HepG2 (cell line): ENCODE measurements at regions not wholly inside any gene's neighbourhood (a gene's known extent, or its start where the extent isn't known, plus 50 kb on each side); places are given as distances from the start of the nearest gene placed in this dataset.

Source experiments
- ATAC-seq: fragments of 200-7000 bp; cut with Tn5 transposase; 3 replicates; pipeline ENCODE4 v1.9.1; 2020; ENCODE audit warnings: mild to moderate bottlenecking, moderate library complexity
- BruUV-seq: library from RNA; stranded (reverse); fragments of 400-500 nt; replicated peaks from 2 replicates; lab custom pipeline; 2021; lab: Mats Ljungman, UMichigan
- CTCF ChIA-PET: fragments of 300-600 bp; formaldehyde crosslinking; extraction: SDS; loops from one replicate; lab custom pipeline; 2021; ENCODE audit warnings: low total read pairs, inconsistent platforms, low intra/inter-chr PET ratio; lab: Yijun Ruan, JAX
- POLR2A ChIA-PET: fragments of 350-600 bp; sonication (Branson Sonifier 250); formaldehyde crosslinking; loops from one replicate; lab custom pipeline; 2020; ENCODE audit warnings: antibody characterized with exemption, inconsistent platforms; lab: Yijun Ruan, JAX
- DNase-seq: peaks from one replicate; pipeline ENCODE4 v3.0.0-alpha.2; 2015; ENCODE audit warnings: low spot score
- FAIRE-seq: peaks from 3 replicates; lab custom pipeline; 2011; peaks lifted over from hg19 to GRCh38; lab: Jason Lieb, UNC
- H2AFZ ChIP-seq: one replicate; pipeline ENCODE4 v1.6.1; 2011; ENCODE audit warnings: low read length, inconsistent platforms
- H3K27ac ChIP-seq: fragments of 300-600 bp; 3 replicates; pipeline ENCODE4 v1.8.0; 2011; ENCODE audit warnings: mixed run types, mild to moderate bottlenecking, mixed read lengths, low read length, inconsistent platforms; ENCODE audit not compliant: insufficient read depth; ENCODE audit errors: extremely low read length
- H3K27me3 ChIP-seq, 2 experiments: fragments of 200-600 bp in 1 of 2; 2 replicates in 1 of 2; 3 replicates in 1 of 2; pipeline versions ENCODE4 v1.6.0 to v1.8.0; 2011; ENCODE audit warnings: low read length in 2 of 2, mild to moderate bottlenecking in 2 of 2, moderate library complexity in 2 of 2, inconsistent platforms in 1 of 2; ENCODE audit not compliant: insufficient read depth in 2 of 2, control insufficient read depth in 1 of 2
- H3K36me3 ChIP-seq, 2 experiments: fragments of 200-600 bp in 1 of 2; replicated peaks in 1 of 2; 2 replicates in 1 of 2; 3 replicates in 1 of 2; pipeline versions ENCODE4 v1.5.1 to v1.8.0; 2011; ENCODE audit warnings: low read length in 2 of 2, inconsistent platforms in 1 of 2; ENCODE audit not compliant: insufficient read depth in 2 of 2, control insufficient read depth in 1 of 2
- H3K4me1 ChIP-seq: 2 replicates; pipeline ENCODE4 v1.5.1; 2012; ENCODE audit warnings: low read length, inconsistent platforms; ENCODE audit not compliant: insufficient read depth
- H3K4me2 ChIP-seq: 2 replicates; pipeline ENCODE4 v1.6.0; 2011; ENCODE audit warnings: low read depth, low read length, inconsistent platforms
- H3K4me3 ChIP-seq, 3 experiments: fragments of 200-600 bp in 1 of 3; sonication (generic), shearing (Covaris generic) in 1 of 3; replicated peaks in 1 of 3; 2 replicates each; pipeline ENCODE4 v1.5.1; 2011 to 2016; ENCODE audit warnings: low read length in 3 of 3, inconsistent platforms in 2 of 3, low read depth in 2 of 3, mild to moderate bottlenecking in 2 of 3, control low read depth in 1 of 3, mixed read lengths in 1 of 3; ENCODE audit not compliant: insufficient read depth in 1 of 3
- H3K79me2 ChIP-seq: one replicate; pipeline ENCODE4 v1.6.1; 2011; ENCODE audit warnings: low read length, inconsistent platforms; ENCODE audit not compliant: insufficient read depth
- H3K9ac ChIP-seq: 2 replicates; pipeline ENCODE4 v1.6.0; 2011; ENCODE audit warnings: mild to moderate bottlenecking, low read depth, low read length, inconsistent platforms; ENCODE audit not compliant: insufficient read depth
- H3K9me3 ChIP-seq: 2 replicates; pipeline ENCODE4 v1.5.1; 2012; ENCODE audit warnings: mild to moderate bottlenecking, low read length
- H4K20me1 ChIP-seq: 2 replicates; pipeline ENCODE4 v1.6.0; 2011; ENCODE audit warnings: inconsistent platforms, mild to moderate bottlenecking, low read length, moderate library complexity; ENCODE audit not compliant: insufficient read depth
- AGO2 ChIP-seq: fragments of 200-400 bp; formaldehyde crosslinking; optimal IDR thresholded peaks from 2 replicates; pipeline ENCODE3; 2017; ENCODE audit warnings: mild to moderate bottlenecking, low read depth, low read length, moderate library complexity
- HOXA3 ChIP-seq: sonication (generic); formaldehyde crosslinking; IDR thresholded peaks from 2 replicates; pipeline ENCODE4 v1.5.0; 2020; ENCODE audit warnings: missing genetic modification reagents
- MED13 ChIP-seq: sonication (generic); formaldehyde crosslinking; IDR thresholded peaks from 2 replicates; pipeline ENCODE4 v1.5.0; 2020; ENCODE audit warnings: missing genetic modification reagents
- NFYB ChIP-seq: sonication (generic); formaldehyde crosslinking; IDR thresholded peaks from 2 replicates; pipeline ENCODE4 v1.4.0; 2020; ENCODE audit warnings: missing genetic modification reagents
- ONECUT2 ChIP-seq: sonication (generic); formaldehyde crosslinking; IDR thresholded peaks from 2 replicates; pipeline ENCODE4 v1.4.0; 2020; ENCODE audit warnings: missing genetic modification reagents
- WIZ ChIP-seq: sonication (generic); formaldehyde crosslinking; IDR thresholded peaks from 2 replicates; pipeline ENCODE4 v1.5.1; 2020; ENCODE audit warnings: mild to moderate bottlenecking, missing genetic modification reagents
- ZNF337 ChIP-seq: sonication (generic); formaldehyde crosslinking; IDR thresholded peaks from 2 replicates; pipeline ENCODE4 v1.5.1; 2020; ENCODE audit warnings: missing genetic modification reagents, low read depth, mild to moderate bottlenecking, borderline replicate concordance
- ZNF552 ChIP-seq: sonication (generic); formaldehyde crosslinking; IDR thresholded peaks from 2 replicates; pipeline ENCODE4 v1.9.0; 2022; ENCODE audit warnings: missing genetic modification reagents, mild to moderate bottlenecking, borderline replicate concordance
- ZSCAN30 ChIP-seq: sonication (generic); formaldehyde crosslinking; IDR thresholded peaks from 2 replicates; pipeline ENCODE4 v1.5.0; 2020; ENCODE audit warnings: mild to moderate bottlenecking, missing genetic modification reagents
- ZSCAN31 ChIP-seq: sonication (generic); formaldehyde crosslinking; IDR thresholded peaks from 2 replicates; pipeline ENCODE4 v1.5.0; 2020; ENCODE audit warnings: low read depth, mild to moderate bottlenecking, missing genetic modification reagents
- ZZZ3 ChIP-seq: sonication (generic); formaldehyde crosslinking; IDR thresholded peaks from 2 replicates; pipeline ENCODE4 v1.4.0; 2020; ENCODE audit warnings: missing genetic modification reagents, mild to moderate bottlenecking, borderline replicate concordance
- whole genome bisulfite sequencing: methylation state at CpG from one replicate; pipeline ENCODE4 v1.1.6; 2017; ENCODE audit warnings: low lambda C conversion rate; 5-methylcytosine and 5-hydroxymethylcytosine counted together
- in situ Hi-C: cut with HindIII; loops from 2 replicates; pipeline ENCODE4 v1.10.0; 2017; ENCODE audit warnings: low pct_unique_long_range_greater_than_20kb; ENCODE audit not compliant: extremely low pct_ligation_motif_present
- intact Hi-C: fragments of 100-400 bp; cut with micrococcal nuclease; formaldehyde crosslinking; loops from one replicate; pipeline ENCODE4 v1.10.0; 2022; ENCODE audit not compliant: unreplicated experiment
- TF ChIP-seq, protein P1 (sequence below): sonication (generic); formaldehyde crosslinking; IDR thresholded peaks from 2 replicates; pipeline ENCODE4 v1.8.1; 2023; ENCODE audit warnings: mild to moderate bottlenecking, missing genetic modification reagents, borderline replicate concordance
- TF ChIP-seq, protein P2 (sequence below): sonication (generic); formaldehyde crosslinking; IDR thresholded peaks from 2 replicates; pipeline ENCODE4 v1.8.0; 2022; ENCODE audit warnings: missing genetic modification reagents, mild to moderate bottlenecking, moderate library complexity, borderline replicate concordance
- TF ChIP-seq, protein P3 (sequence below): sonication (generic); formaldehyde crosslinking; IDR thresholded peaks from 2 replicates; pipeline ENCODE4 v1.4.0; 2020; ENCODE audit warnings: missing genetic modification reagents
- TF ChIP-seq, protein P4 (sequence below): IDR thresholded peaks from 2 replicates; pipeline ENCODE4 v1.6.1; 2016; ENCODE audit warnings: low read depth, borderline replicate concordance

DNA sequence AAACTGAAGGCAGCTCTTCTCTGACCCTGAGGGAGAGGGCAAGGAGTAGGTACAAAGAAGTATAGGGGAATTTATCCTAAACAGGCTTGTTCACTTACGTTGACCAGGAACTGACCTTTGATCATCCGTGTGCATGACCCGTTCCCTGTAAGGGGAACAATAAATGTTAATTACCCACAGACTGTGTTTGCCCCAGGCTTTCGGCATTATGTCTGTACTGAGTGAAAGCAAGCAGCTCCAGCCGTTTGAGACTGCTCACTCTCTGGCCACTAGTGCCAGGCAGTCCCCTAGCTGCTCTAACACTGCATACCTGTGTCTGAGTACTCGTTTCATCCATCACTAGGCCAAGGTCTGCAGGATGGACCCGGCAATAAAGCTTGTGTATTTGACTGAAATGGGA is 1365.3 kb downstream of the NCAM2 start:
- Histone ChIP-seq H3K36me3 (no peaks in the 10 kb centered on the region), H2AFZ (no peak overlapping the region), H3K4me3 (no peak overlapping the region), H3K4me1 (no peaks in the 10 kb centered on the region), H3K79me2 (no peaks in the 10 kb centered on the region), H3K27ac (no peak overlapping the region)
- FAIRE-seq (no peak), ATAC-seq (no peak), DNase-seq (no peak)
- intact Hi-C loops (no loop called here), in situ Hi-C loops (no loop called here)
- CTCF ChIA-PET = no interaction called here
- 7% methylated on average over 6 of the region's 7 CpGs for WGBS
- TF ChIP-seq, protein P1, sequence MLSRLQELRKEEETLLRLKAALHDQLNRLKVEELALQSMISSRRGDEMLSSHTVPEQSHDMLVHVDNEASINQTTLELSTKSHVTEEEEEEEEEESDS (CRISPR knock-in tag) = no peak
- no peak for TF ChIP-seq ZSCAN31
- no peak for TF ChIP-seq NFYB (CRISPR knock-in tag)
- TF ChIP-seq, protein P2, sequence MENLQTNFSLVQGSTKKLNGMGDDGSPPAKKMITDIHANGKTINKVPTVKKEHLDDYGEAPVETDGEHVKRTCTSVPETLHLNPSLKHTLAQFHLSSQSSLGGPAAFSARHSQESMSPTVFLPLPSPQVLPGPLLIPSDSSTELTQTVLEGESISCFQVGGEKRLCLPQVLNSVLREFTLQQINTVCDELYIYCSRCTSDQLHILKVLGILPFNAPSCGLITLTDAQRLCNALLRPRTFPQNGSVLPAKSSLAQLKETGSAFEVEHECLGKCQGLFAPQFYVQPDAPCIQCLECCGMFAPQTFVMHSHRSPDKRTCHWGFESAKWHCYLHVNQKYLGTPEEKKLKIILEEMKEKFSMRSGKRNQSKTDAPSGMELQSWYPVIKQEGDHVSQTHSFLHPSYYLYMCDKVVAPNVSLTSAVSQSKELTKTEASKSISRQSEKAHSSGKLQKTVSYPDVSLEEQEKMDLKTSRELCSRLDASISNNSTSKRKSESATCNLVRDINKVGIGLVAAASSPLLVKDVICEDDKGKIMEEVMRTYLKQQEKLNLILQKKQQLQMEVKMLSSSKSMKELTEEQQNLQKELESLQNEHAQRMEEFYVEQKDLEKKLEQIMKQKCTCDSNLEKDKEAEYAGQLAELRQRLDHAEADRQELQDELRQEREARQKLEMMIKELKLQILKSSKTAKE (CRISPR knock-in tag) = no peak
- no peak for TF ChIP-seq ZNF552 (CRISPR knock-in tag)
- no peak for TF ChIP-seq ZZZ3 (CRISPR knock-in tag)
- TF ChIP-seq ONECUT2 (CRISPR knock-in tag) = no peak
- TF ChIP-seq AGO2 = no peak
- TF ChIP-seq ZNF337 (CRISPR knock-in tag) = no peak
- TF ChIP-seq, protein P3, sequence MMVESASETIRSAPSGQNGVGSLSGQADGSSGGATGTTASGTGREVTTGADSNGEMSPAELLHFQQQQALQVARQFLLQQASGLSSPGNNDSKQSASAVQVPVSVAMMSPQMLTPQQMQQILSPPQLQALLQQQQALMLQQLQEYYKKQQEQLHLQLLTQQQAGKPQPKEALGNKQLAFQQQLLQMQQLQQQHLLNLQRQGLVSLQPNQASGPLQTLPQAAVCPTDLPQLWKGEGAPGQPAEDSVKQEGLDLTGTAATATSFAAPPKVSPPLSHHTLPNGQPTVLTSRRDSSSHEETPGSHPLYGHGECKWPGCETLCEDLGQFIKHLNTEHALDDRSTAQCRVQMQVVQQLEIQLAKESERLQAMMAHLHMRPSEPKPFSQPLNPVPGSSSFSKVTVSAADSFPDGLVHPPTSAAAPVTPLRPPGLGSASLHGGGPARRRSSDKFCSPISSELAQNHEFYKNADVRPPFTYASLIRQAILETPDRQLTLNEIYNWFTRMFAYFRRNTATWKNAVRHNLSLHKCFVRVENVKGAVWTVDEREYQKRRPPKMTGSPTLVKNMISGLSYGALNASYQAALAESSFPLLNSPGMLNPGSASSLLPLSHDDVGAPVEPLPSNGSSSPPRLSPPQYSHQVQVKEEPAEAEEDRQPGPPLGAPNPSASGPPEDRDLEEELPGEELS (CRISPR knock-in tag) = no peak
- TF ChIP-seq MED13 = no peak
- TF ChIP-seq WIZ = no peak
- TF ChIP-seq, protein P4, sequence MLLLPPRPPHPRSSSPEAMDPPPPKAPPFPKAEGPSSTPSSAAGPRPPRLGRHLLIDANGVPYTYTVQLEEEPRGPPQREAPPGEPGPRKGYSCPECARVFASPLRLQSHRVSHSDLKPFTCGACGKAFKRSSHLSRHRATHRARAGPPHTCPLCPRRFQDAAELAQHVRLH = no peak
- TF ChIP-seq HOXA3 (CRISPR knock-in tag) = no peak
- TF ChIP-seq ZSCAN30 (CRISPR knock-in tag) = no peak
- TF ChIP-seq, all 625 proteins: peak for 0
- POLR2A ChIA-PET = no interaction called here
- Histone ChIP-seq H3K9me3 (peaks cover 68% of the 10 kb centered on the region), H4K20me1 (no peaks in the 10 kb centered on the region), H3K9ac (no peak overlapping the region), H3K27me3 (no peaks in the 10 kb centered on the region), H3K4me2 (no peak overlapping the region)
- no TSS peak for BruUV-seq
